Gastrocnemius medialis (tissue), 4 donors: ENCODE measurements at regions not wholly inside any gene's neighbourhood (a gene's known extent, or its start where the extent isn't known, plus 50 kb on each side); places are given as distances from the start of the nearest gene placed in this dataset.
A peak's percentile ranks its signal among the peaks of the same experiment; 100 is the strongest.

Source experiments
- ATAC-seq, 2 donors: fragments of 150-250 bp; one replicate each; pipeline ENCODE4 v1.9.1; 2016
- DNase-seq, 2 donors: peaks; one replicate each; pipeline ENCODE4 v3.0.0-alpha.2; 2019
- H3K27ac ChIP-seq, 4 donors: fragments of 200-600 bp; sonication (generic); 1 replicate in 1 of 4; 2 replicates in 3 of 4; pipeline ENCODE4 v1.5.1; 2016 to 2018; ENCODE audit warnings: mild to moderate bottlenecking in 2 of 4, moderate library complexity in 1 of 4
- H3K27me3 ChIP-seq, 3 donors: fragments of 200-600 bp; sonication (generic) in 2 of 3; 1 replicate in 1 of 3; 2 replicates in 2 of 3; pipeline versions ENCODE4 v1.5.1 to v1.6.0; 2016 to 2019; ENCODE audit warnings: mild to moderate bottlenecking in 1 of 3, moderate library complexity in 1 of 3
- H3K36me3 ChIP-seq, 2 donors: fragments of 200-600 bp; sonication (generic) in 1 of 2; one replicate each; pipeline ENCODE4 v1.5.1; 2017 to 2018
- H3K4me1 ChIP-seq, 2 donors: fragments of 200-600 bp; sonication (generic) in 1 of 2; one replicate each; pipeline ENCODE4 v1.5.1; 2016 to 2017; ENCODE audit warnings: mild to moderate bottlenecking in 2 of 2
- H3K4me3 ChIP-seq, 4 donors: fragments of 200-600 bp; sonication (generic) in 3 of 4; 1 replicate in 1 of 4; 2 replicates in 3 of 4; pipeline ENCODE4 v1.5.1; 2016 to 2019; ENCODE audit warnings: mild to moderate bottlenecking in 2 of 4
- H3K9me3 ChIP-seq, 3 donors: fragments of 200-600 bp; sonication (generic) in 2 of 3; 1 replicate in 1 of 3; 2 replicates in 2 of 3; pipeline ENCODE4 v1.5.1; 2016 to 2019
- POLR2A ChIP-seq, 2 donors: fragments of 450-650 bp; IDR thresholded peaks; one replicate each; pipeline ENCODE4 v1.6.1; 2017; ENCODE audit warnings: antibody characterized with exemption in 2 of 2, mild to moderate bottlenecking in 2 of 2, moderate library complexity in 2 of 2
- in situ Hi-C, 4 donors: fragments of 200-750 bp; cut with MboI; loops; one replicate each; pipeline versions ENCODE4 v1.15.0 to v1.8.0; 2017; ENCODE audit warnings: low sequenced_read_pairs in 4 of 4
- intact Hi-C: fragments of 100-400 bp; cut with DNase I; formaldehyde crosslinking; loops from one replicate; pipeline ENCODE4 v1.15.1; 2023; ENCODE audit warnings: low total_unique reads
- TF ChIP-seq, protein P1 (sequence below), 5 experiments: fragments of 450-650 bp in 3 of 5; fragments of 200-600 bp in 2 of 5; sonication (generic) in 2 of 5; IDR thresholded peaks in 4 of 5; conservative IDR thresholded peaks in 1 of 5; 1 replicate in 4 of 5; 2 replicates in 1 of 5; pipeline ENCODE4 v1.5.1; 2016 to 2019; ENCODE audit warnings: antibody characterized with exemption in 5 of 5, mild to moderate bottlenecking in 3 of 5, moderate library complexity in 3 of 5

DNA sequence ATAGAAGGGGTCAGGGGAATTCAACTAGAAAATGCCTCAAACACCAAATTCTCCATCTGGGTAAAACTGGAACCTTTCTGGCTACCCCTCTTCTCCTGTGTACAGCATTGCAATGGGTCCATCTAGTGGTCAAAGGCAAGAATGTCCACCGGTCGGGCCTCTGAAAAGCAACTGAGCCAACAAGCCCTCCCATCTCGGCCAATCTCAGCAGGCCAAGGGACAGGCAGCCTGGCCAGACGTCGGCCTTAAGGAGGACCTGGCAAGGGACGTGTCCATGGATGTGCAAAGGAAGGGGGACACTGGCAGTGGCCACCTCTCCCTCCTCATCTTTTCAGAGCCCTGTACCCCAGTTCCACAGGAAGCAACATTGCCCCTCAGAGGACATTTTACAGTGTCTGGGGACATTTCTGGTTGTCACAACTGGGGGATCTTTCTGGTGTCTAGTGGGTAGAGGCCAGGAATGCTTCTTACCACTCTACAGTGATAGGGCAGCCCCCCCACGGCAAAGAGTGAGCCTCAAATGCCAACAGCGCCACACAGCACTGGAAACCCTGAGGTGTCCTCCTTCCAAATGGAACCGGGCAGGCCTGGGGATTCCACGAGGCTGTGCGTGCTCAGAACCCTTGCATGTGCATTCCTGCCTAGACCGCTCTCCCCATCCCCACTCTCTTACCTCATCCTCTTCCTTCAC lies 99.8 kb upstream of the FOXA2 start:
- in situ Hi-C loops (loop anchor here in 3 of 4 donors (10.0 to 25.0 kb wide), 4 partner anchors 349 to 753 kb away; partner anchors contain the start of genes SSTR4 (in 3 of the 3), THBD (in 3 of the 3) and CSTL1 (in 1 of the 3)), intact Hi-C loops (loop anchor here (1.0 kb wide), 2 partner anchors 345 to 350 kb away; no protein-coding TSS in a partner anchor)
- Histone ChIP-seq H3K9me3 (no peaks in the 10 kb centered on the region), H3K36me3 (no peaks in the 10 kb centered on the region), H3K27me3 (no peaks in the 10 kb centered on the region), H3K27ac (no peak overlapping the region), H3K4me1 (no peaks in the 10 kb centered on the region), H3K4me3 (no peak overlapping the region)
- TF ChIP-seq, protein P1, sequence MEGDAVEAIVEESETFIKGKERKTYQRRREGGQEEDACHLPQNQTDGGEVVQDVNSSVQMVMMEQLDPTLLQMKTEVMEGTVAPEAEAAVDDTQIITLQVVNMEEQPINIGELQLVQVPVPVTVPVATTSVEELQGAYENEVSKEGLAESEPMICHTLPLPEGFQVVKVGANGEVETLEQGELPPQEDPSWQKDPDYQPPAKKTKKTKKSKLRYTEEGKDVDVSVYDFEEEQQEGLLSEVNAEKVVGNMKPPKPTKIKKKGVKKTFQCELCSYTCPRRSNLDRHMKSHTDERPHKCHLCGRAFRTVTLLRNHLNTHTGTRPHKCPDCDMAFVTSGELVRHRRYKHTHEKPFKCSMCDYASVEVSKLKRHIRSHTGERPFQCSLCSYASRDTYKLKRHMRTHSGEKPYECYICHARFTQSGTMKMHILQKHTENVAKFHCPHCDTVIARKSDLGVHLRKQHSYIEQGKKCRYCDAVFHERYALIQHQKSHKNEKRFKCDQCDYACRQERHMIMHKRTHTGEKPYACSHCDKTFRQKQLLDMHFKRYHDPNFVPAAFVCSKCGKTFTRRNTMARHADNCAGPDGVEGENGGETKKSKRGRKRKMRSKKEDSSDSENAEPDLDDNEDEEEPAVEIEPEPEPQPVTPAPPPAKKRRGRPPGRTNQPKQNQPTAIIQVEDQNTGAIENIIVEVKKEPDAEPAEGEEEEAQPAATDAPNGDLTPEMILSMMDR (IDR thresholded peaks at IDR 0.05 in 4 of 5, conservative IDR thresholded peaks at IDR 0.05 in 1 of 5) = peak; percentile 69 to 83 (median 81)
- no peak for TF ChIP-seq POLR2A (IDR thresholded peaks at IDR 0.05)
- DNase-seq (peak in 1 of 2 donors; percentile 42), ATAC-seq (peak; percentile 80 to 84)

DNA sequence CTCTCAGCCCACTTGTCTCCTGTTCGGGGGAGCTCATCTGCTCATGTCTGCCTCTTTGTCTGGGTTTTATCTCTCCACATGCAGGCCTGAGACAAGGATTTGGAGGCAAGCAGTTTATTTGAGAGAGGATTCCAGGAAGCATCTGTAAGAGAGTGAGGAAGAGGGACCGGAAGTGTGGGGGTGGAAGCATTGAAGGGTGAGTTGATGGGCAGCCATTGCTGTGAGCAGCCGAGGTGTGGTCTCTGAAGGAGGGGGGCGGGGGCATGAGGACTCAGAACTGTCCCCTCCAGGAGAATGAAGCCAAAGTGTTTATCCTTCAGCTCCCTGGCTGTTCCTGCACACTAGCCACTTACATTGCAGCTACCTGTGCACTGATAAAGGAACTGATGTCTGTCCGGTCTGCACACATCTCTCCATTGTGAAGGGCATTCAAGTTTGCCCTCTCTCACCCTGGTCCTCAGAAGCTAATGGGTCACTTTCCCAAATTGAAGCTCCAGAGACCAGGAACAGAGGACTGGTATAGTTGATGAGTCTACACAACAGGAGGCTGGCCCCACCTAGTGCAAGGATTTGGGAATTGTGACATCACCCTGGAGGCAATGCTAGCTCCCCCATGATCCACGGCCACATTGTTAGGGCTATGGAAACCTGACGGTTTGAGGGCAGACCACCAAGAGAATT lies 100.5 kb upstream of the FOXA2 start:
- Histone ChIP-seq H3K36me3 (no peaks in the 10 kb centered on the region), H3K4me1 (no peaks in the 10 kb centered on the region), H3K27ac (no peak overlapping the region), H3K27me3 (no peaks in the 10 kb centered on the region), H3K9me3 (no peaks in the 10 kb centered on the region), H3K4me3 (no peak overlapping the region)
- no peak for DNase-seq
- no peak for ATAC-seq
- in situ Hi-C loops = loop anchor here (5.0 to 25.0 kb wide), 5 partner anchors 348 to 752 kb away; partner anchors contain the start of genes SSTR4 (in 3 of the 4), THBD (in 3 of the 4) and CSTL1 (in 1 of the 4)
- TF ChIP-seq, protein P1 (IDR thresholded peaks at IDR 0.05 in 4 of 5, conservative IDR thresholded peaks at IDR 0.05 in 1 of 5) = no peak
- no peak for TF ChIP-seq POLR2A (IDR thresholded peaks at IDR 0.05)
- intact Hi-C loops = loop anchor here (1.0 kb wide), 2 partner anchors 346 to 351 kb away; no protein-coding TSS in a partner anchor

DNA sequence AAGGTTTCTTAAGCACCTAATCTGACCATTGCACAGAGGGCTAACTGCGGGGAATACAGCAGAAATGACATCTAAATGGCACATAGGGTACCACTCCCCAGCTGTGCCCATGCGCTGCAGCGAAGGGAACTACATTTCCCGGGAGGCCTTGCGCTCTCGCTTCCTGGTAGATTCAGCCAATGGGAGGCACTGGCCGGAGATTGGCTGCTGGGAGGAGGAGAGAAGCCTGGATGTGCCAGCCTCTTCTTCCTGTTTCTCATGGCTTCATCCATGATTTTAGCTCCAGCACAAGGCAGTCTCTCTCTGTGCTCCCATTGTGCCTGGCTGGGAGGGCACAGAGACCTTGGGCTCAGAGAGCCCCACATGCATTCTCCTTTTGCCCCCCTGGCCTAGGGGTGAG lies 101.7 kb upstream of the FOXA2 start:
- H3K4me1 ChIP-seq = no peaks in the 10 kb centered on the region
- no peak overlapping the region for H3K4me3 ChIP-seq
- in situ Hi-C loops (loop anchor here (5.0 to 25.0 kb wide), 5 partner anchors 349 to 751 kb away; partner anchors contain the start of genes SSTR4 (in 3 of the 4), THBD (in 3 of the 4) and CSTL1 (in 1 of the 4)), intact Hi-C loops (no loop called here)
- ATAC-seq (no peak), DNase-seq (peak in 1 of 2 donors; percentile 23)
- H3K27ac ChIP-seq = no peak overlapping the region
- H3K27me3 ChIP-seq = no peaks in the 10 kb centered on the region
- no peaks in the 10 kb centered on the region for H3K9me3 ChIP-seq
- no peak for TF ChIP-seq POLR2A (IDR thresholded peaks at IDR 0.05)
- TF ChIP-seq, protein P1 (IDR thresholded peaks at IDR 0.05 in 4 of 5, conservative IDR thresholded peaks at IDR 0.05 in 1 of 5) = no peak
- H3K36me3 ChIP-seq = no peaks in the 10 kb centered on the region

DNA sequence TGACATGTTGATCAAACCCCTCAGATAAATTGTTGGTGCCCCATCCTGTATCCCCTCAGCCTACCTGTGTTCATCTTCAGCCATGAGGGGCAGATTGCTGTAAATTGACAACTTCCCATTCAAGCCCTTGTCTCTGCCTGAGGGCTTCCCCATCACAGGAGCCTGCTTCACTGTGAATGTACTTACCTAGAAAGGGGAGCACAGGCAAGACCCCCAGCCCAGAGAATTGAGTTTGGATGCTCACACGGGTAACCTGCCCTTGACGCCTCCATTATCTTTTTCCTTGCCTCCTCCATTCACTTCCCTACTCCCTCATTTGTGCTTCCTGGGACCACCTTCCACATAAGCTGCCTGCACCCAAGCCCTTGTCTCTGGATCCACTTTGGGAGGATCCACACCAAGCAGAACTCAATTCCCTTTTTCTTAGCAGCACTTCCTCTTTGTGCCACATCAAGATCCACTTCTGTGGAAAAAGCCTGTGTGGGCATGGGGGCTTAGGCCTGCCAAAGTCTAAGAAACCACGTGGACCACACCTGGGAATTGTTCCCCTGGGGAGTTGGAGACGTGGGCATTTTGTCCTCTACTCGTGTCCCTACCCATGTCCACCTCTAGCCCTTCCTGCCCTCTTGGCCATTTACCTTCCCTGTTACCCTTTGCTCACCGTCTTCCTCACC lies 103.4 kb upstream of the FOXA2 start:
- H3K27ac ChIP-seq = no peak overlapping the region
- in situ Hi-C loops (loop anchor here (5.0 to 25.0 kb wide), 5 partner anchors 349 to 749 kb away; partner anchors contain the start of genes SSTR4 (in 3 of the 4), THBD (in 3 of the 4) and CSTL1 (in 1 of the 4)), intact Hi-C loops (no loop called here)
- TF ChIP-seq POLR2A (IDR thresholded peaks at IDR 0.05) = no peak
- TF ChIP-seq, protein P1 (IDR thresholded peaks at IDR 0.05 in 4 of 5, conservative IDR thresholded peaks at IDR 0.05 in 1 of 5) = no peak
- no peaks in the 10 kb centered on the region for H3K36me3 ChIP-seq
- H3K9me3 ChIP-seq = no peaks in the 10 kb centered on the region
- no peaks in the 10 kb centered on the region for H3K4me1 ChIP-seq
- ATAC-seq = no peak
- H3K27me3 ChIP-seq = no peaks in the 10 kb centered on the region
- H3K4me3 ChIP-seq = no peak overlapping the region
- DNase-seq = no peak
